ENCODE measurements at regions not wholly inside any gene's neighbourhood (a gene's known extent, or its start where the extent isn't known, plus 50 kb on each side); places are given as distances from the start of the nearest gene placed in this dataset.

DNA sequence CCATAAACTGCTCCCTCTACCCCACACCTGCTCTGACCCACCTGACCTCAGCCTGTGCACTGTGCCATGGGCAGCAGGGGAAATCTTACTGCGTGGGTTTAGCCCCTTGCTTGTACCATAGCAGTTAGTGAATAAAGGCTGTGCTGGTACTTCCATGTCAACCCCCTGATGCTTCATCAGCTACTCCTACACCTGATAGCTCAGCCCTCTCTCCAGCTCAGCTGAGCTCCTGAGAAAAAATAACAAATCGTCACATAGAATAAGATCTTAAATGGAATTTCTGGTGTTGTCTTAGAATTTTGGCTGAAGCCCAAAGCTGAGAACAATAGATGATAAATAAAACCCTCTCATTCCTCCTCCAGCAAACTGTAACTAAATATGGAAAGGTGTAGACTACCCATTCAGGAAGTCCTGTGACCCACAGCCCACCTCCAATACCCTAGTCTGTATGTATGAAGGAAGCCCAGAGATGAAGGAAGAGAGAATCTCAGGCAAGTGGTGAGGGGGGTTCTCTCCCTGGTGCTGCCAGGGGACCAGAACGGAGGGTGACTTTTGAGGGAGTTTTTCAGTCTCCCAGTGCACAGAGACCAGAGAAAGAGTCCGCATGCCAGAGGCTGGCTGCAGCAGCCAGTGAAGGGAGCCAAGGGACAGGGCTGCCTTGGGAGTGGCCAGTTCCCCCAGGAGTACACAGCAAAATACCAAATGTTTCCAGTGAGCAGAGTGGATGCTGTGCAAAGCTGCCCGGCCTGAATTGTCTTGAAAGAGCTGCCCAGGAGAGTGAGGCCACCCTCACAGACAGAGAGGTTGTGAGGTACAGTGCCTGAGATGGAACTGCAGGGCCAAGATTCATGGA is 227.3 kb downstream of the QDPR start:
- H3K9ac ChIP-seq (ENCODE audit: insufficient read length), result no peak overlapping the region
- H3K27ac ChIP-seq, result no peak overlapping the region
- DNase-seq (ENCODE audit: low read depth, low spot score), result no peak
- H3K4me3 ChIP-seq, result no peak overlapping the region
- TF ChIP-seq EZH2 (IDR thresholded peaks at IDR 0.05), result no peak
- no peak for TF ChIP-seq FOXP2 (optimal IDR thresholded peaks at IDR 0.05; ENCODE audit: control extremely low read depth, extremely low read length, insufficient read depth)
- no peak for TF ChIP-seq POLR2AphosphoS5 (IDR thresholded peaks at IDR 0.05; ENCODE audit: borderline replicate concordance, low read depth, low read length)
- H3K9me3 ChIP-seq (ENCODE audit: low read depth, low read length), result no peaks in the 10 kb centered on the region
- H3K36me3 ChIP-seq (ENCODE audit: insufficient read depth, low read length), result no peaks in the 10 kb centered on the region

DNA sequence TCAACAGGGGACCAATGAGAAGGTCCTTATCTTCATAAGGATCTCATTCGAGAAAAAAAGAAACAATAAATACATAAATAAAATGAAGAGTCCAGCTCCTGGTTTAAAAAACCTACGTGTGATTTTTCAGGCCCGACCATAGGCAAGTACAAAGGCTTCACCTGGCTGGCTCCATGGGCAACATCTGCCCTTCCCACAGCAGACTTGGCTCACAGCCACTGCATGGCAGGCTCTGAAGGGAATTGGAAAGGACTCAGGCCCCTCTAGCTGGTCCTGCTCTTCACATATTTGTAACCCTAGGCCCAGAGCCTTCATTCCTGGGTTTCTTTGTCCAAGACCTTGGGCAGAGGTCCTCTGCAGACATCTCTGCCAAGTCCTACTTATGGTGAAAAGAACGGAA is 228.1 kb downstream of the QDPR start:
- DNase-seq (ENCODE audit: low read depth, low spot score), result no peak
- TF ChIP-seq POLR2AphosphoS5 (IDR thresholded peaks at IDR 0.05; ENCODE audit: borderline replicate concordance, low read depth, low read length) (no peak), EZH2 (IDR thresholded peaks at IDR 0.05) (no peak), FOXP2 (optimal IDR thresholded peaks at IDR 0.05; ENCODE audit: control extremely low read depth, extremely low read length, insufficient read depth) (no peak)
- Histone ChIP-seq H3K27ac (no peak overlapping the region), H3K9ac (ENCODE audit: insufficient read length) (no peak overlapping the region), H3K36me3 (ENCODE audit: insufficient read depth, low read length) (no peaks in the 10 kb centered on the region), H3K4me3 (no peak overlapping the region), H3K9me3 (ENCODE audit: low read depth, low read length) (no peaks in the 10 kb centered on the region)

DNA sequence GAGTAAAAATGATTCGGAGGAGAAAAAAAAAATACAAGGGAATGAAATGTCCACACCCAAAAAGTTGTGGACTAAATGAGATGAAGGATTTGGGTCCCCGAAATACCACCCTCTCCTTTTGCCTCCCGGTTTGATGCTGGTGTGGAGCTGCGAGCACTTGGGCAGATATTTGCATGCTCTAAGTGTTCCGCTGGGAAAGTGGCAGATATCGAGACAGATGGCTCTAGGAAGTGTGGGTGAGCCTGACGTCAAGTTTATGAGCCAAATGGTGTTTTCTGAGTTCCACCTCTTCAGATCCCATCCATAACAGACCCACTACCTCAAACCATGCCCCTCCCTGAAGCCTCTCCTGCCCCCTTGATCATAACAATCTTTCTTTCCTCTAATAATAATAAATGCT is 228.6 kb downstream of the QDPR start:
- H3K4me3 ChIP-seq, result no peak overlapping the region
- H3K36me3 ChIP-seq (ENCODE audit: insufficient read depth, low read length), result no peaks in the 10 kb centered on the region
- H3K9ac ChIP-seq (ENCODE audit: insufficient read length), result no peak overlapping the region
- no peak for DNase-seq (ENCODE audit: low read depth, low spot score)
- H3K27ac ChIP-seq, result no peak overlapping the region
- H3K9me3 ChIP-seq (ENCODE audit: low read depth, low read length), result no peaks in the 10 kb centered on the region
- TF ChIP-seq POLR2AphosphoS5 (IDR thresholded peaks at IDR 0.05; ENCODE audit: borderline replicate concordance, low read depth, low read length) (no peak), EZH2 (IDR thresholded peaks at IDR 0.05) (no peak), FOXP2 (optimal IDR thresholded peaks at IDR 0.05; ENCODE audit: control extremely low read depth, extremely low read length, insufficient read depth) (no peak)

DNA sequence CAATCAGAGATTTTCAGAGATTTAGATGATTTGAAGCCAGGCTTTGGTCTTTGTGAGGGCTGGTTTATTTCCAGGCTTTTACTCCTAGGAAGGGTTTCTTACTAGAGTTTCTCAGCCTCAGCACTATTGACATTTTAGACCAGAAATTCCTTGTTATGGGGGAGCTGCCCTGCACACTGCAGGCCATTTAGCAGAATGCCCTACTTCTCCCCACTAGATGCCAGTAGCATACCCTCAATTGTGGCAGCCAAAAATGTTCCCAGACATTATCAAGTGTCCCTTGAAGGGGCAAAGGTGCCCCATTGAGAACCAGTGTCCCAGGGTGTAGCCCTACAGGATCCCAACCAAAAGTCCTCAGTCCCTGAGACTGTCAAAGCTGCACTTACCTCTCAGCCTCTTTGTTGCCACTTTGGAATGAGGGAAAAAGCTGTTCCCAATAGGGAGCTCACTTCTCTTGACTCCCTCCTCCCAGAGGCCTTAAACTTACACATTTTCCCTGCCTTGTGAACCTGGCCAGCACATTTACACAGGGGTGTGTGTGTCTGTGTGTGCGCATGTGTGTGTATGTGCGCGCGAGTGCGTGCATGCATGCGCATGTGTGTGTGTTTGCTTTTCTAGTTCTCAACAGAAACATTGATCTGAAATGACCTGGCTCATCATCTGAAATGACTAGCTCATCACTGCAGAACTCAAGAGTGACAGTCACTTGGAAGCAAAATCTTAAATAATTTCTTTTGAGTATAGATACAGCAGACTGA is 231.4 kb downstream of the QDPR start:
- Histone ChIP-seq H3K9ac (ENCODE audit: insufficient read length) (no peak overlapping the region), H3K9me3 (ENCODE audit: low read depth, low read length) (no peaks in the 10 kb centered on the region), H3K36me3 (ENCODE audit: insufficient read depth, low read length) (no peaks in the 10 kb centered on the region), H3K27ac (no peak overlapping the region), H3K4me3 (no peak overlapping the region)
- TF ChIP-seq POLR2AphosphoS5 (IDR thresholded peaks at IDR 0.05; ENCODE audit: borderline replicate concordance, low read depth, low read length) (no peak), EZH2 (IDR thresholded peaks at IDR 0.05) (no peak), FOXP2 (optimal IDR thresholded peaks at IDR 0.05; ENCODE audit: control extremely low read depth, extremely low read length, insufficient read depth) (no peak)
- DNase-seq (ENCODE audit: low read depth, low spot score), result no peak

DNA sequence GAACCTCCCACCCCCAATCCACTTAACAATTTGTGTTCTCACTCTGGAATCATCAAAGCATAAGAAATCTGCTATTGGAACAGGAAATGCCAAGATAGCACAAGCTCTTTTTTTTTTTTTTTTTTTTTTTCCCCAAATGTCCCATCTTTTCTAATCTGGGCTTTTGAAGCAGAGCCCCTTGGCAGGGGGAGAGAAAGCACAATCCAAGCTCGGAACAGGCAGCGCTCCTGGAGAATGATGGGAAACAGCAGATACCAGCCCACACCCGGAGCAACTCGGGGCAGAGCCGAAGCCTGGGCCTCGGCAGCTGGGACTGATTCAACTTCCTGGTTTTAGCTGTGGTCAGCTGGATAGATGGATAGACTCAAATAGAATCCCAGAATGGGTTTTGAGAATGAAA is 235.1 kb downstream of the QDPR start:
- no peak overlapping the region for H3K9ac ChIP-seq (ENCODE audit: insufficient read length)
- no peak overlapping the region; the same call in 1 of the 2 replicates for H3K4me3 ChIP-seq
- H3K36me3 ChIP-seq (ENCODE audit: insufficient read depth, low read length), result no peaks in the 10 kb centered on the region
- H3K27ac ChIP-seq, result peak overlapping the region; percentile 90
- H3K9me3 ChIP-seq (ENCODE audit: low read depth, low read length), result no peaks in the 10 kb centered on the region
- no peak for TF ChIP-seq FOXP2 (optimal IDR thresholded peaks at IDR 0.05; ENCODE audit: control extremely low read depth, extremely low read length, insufficient read depth)
- no peak for TF ChIP-seq EZH2 (IDR thresholded peaks at IDR 0.05)
- no peak for TF ChIP-seq POLR2AphosphoS5 (IDR thresholded peaks at IDR 0.05; ENCODE audit: borderline replicate concordance, low read depth, low read length)
- no peak for DNase-seq (ENCODE audit: low read depth, low spot score)

DNA sequence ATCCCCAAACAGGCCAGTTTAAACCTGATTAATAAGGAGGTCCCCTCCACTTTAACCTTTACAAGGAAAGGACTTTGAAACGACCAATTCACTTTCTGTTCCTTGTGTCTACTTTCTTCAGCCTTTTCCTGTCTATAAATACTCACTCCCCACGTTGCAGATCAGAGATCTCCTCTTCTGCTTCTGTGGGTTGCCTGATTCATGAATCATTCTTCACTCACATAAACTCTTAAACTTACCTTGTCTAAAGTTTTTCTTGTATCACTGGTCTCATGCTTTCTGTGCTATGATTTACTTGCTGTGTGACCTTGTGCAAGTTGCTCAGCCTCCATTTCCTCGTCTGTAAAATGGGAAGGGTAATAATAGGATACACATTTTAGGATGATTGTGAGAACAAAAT is 236.1 kb downstream of the QDPR start:
- no peaks in the 10 kb centered on the region for H3K9me3 ChIP-seq (ENCODE audit: low read depth, low read length)
- no peaks in the 10 kb centered on the region for H3K36me3 ChIP-seq (ENCODE audit: insufficient read depth, low read length)
- TF ChIP-seq EZH2 (IDR thresholded peaks at IDR 0.05) (no peak), FOXP2 (optimal IDR thresholded peaks at IDR 0.05; ENCODE audit: control extremely low read depth, extremely low read length, insufficient read depth) (no peak), POLR2AphosphoS5 (IDR thresholded peaks at IDR 0.05; ENCODE audit: borderline replicate concordance, low read depth, low read length) (no peak)
- H3K9ac ChIP-seq (ENCODE audit: insufficient read length), result no peak overlapping the region
- DNase-seq (ENCODE audit: low read depth, low spot score), result no peak
- no peak overlapping the region for H3K4me3 ChIP-seq
- no peak overlapping the region for H3K27ac ChIP-seq

DNA sequence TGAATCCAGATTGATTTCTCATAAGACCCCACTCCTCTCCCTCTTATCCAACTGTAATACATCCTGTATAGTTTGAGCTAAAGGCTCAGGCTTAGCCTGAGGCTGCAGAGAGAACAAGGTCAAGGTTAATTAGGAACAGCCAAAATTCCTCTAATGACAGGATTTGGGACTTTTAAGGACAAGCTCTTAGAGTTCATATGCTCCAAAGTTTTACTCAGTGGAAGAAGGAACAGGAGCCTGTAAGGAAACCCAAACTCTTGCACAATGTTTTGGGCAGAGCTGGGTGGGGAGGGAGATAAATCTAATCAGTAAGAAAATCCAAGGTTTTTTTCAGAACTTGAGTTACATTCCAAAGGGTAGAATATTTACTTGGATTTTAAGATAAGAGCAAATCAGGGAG is 238.8 kb downstream of the QDPR start:
- H3K9ac ChIP-seq (ENCODE audit: insufficient read length), result no peak overlapping the region
- TF ChIP-seq POLR2AphosphoS5 (IDR thresholded peaks at IDR 0.05; ENCODE audit: borderline replicate concordance, low read depth, low read length) (no peak), FOXP2 (optimal IDR thresholded peaks at IDR 0.05; ENCODE audit: control extremely low read depth, extremely low read length, insufficient read depth) (no peak), EZH2 (IDR thresholded peaks at IDR 0.05) (no peak)
- no peaks in the 10 kb centered on the region for H3K9me3 ChIP-seq (ENCODE audit: low read depth, low read length)
- no peak overlapping the region for H3K4me3 ChIP-seq
- H3K36me3 ChIP-seq (ENCODE audit: insufficient read depth, low read length), result no peaks in the 10 kb centered on the region
- H3K27ac ChIP-seq, result peak overlapping the region; percentile 7; the same call in 1 of the 2 replicates
- no peak for DNase-seq (ENCODE audit: low read depth, low spot score)

DNA sequence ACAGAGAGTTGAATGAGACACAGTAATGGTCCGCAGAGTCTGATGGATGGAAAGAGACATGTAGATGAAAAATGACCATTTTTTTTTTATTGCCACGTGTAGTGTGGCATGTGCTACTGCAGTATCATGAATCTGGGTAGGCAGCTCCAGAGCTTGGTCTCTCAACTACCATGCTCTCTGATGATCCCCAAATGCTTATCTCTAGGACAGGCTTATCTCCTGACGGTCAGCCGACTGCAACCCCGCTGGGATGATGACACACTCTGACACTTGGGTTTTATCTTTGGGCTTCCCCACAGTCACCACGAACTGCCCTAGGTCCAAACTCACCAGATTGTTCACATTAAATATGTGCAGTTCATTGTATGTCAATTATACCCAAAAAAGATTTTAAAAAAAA is 239.7 kb downstream of the QDPR start:
- H3K9ac ChIP-seq (ENCODE audit: insufficient read length), result no peak overlapping the region
- H3K9me3 ChIP-seq (ENCODE audit: low read depth, low read length), result no peaks in the 10 kb centered on the region
- no peak overlapping the region for H3K27ac ChIP-seq
- DNase-seq (ENCODE audit: low read depth, low spot score), result no peak
- no peaks in the 10 kb centered on the region for H3K36me3 ChIP-seq (ENCODE audit: insufficient read depth, low read length)
- TF ChIP-seq POLR2AphosphoS5 (IDR thresholded peaks at IDR 0.05; ENCODE audit: borderline replicate concordance, low read depth, low read length) (no peak), FOXP2 (optimal IDR thresholded peaks at IDR 0.05; ENCODE audit: control extremely low read depth, extremely low read length, insufficient read depth) (no peak), EZH2 (IDR thresholded peaks at IDR 0.05) (no peak)
- H3K4me3 ChIP-seq, result no peak overlapping the region

Measured in SK-N-MC (cell line).